ENCODE measurements at regions not wholly inside any gene's neighbourhood (a gene's known extent, or its start where the extent isn't known, plus 50 kb on each side); places are given as distances from the start of the nearest gene placed in this dataset.

GRCh38 chr9:8033794-8034193, 234.2 kb upstream of the DMAC1 start:
- Mint-ChIP-seq H3K36me3 (peaks cover 4% of the 10 kb centered on the region), H3K4me1 (peaks cover 3 to 7% (median 3%) of the 10 kb centered on the region in 3 donors), H3K4me3 (no peak overlapping the region), H3K9me3 (peaks cover 6 to 7% (median 7%) of the 10 kb centered on the region in 3 donors), H3K27me3 (no peaks in the 10 kb centered on the region), H3K27ac (no peak overlapping the region)
- Histone ChIP-seq H3K4me1 (ENCODE audit: control insufficient read depth in 1 of 2, extremely low read depth in 1 of 2, insufficient read depth in 2 of 2, low read length in 2 of 2) (no peaks in the 10 kb centered on the region), H3K9me3 (no peaks in the 10 kb centered on the region), H3K27ac (ENCODE audit: low read length) (no peak overlapping the region), H3K36me3 (ENCODE audit: control insufficient read depth in 2 of 2, extremely low read depth in 1 of 2, insufficient read depth in 1 of 2, low read length in 1 of 2) (no peaks in the 10 kb centered on the region), H3K27me3 (replicated peaks in 1 of 2; ENCODE audit: control insufficient read depth in 2 of 2, extremely low read depth in 1 of 2, insufficient read depth in 2 of 2, low read length in 1 of 2) (no peaks in the 10 kb centered on the region), H3K4me3 (ENCODE audit: control insufficient read depth in 1 of 2, extremely low read depth in 1 of 2, low read length in 1 of 2) (no peak overlapping the region)
- ChIA-PET POLR2A (no interaction called here), CTCF (no interaction called here)
- WGBS (ENCODE audit: insufficient coverage) = no CpG with 5 or more reads among the region's 2 CpGs
- ATAC-seq (replicated peaks in 1 of 4) = no peak
- DNase-seq = no peak

DNA sequence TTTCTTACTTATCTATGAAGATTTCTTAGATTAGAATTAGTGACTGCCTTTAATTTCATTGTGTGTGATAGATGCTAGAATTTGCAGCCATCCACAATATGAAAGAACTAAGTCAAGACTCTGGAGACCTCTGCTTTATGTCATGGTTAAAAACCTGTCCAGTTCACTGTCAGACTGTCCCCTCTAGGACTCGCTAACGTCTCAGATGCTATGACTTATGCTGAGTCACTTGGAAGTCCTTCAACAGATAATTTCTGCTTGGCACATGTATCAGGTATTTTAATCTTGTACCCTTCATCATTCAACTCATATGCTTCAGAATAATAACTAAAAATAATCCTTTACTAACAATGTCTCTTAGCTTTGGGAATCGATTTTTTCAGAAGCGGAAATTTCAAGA, 230.5 kb upstream of the DMAC1 start:
- Mint-ChIP-seq H3K27me3 (no peaks in the 10 kb centered on the region), H3K4me3 (no peak overlapping the region), H3K4me1 (peaks cover 3 to 7% (median 3%) of the 10 kb centered on the region in 3 donors), H3K27ac (no peak overlapping the region), H3K36me3 (no peaks in the 10 kb centered on the region), H3K9me3 (no peaks in the 10 kb centered on the region)
- no peak overlapping the region for H3K27ac ChIP-seq (ENCODE audit: low read length)
- no peaks in the 10 kb centered on the region for H3K27me3 ChIP-seq (replicated peaks in 1 of 2; ENCODE audit: control insufficient read depth in 2 of 2, extremely low read depth in 1 of 2, insufficient read depth in 2 of 2, low read length in 1 of 2)
- POLR2A ChIA-PET = no interaction called here
- DNase-seq (no peak), ATAC-seq (replicated peaks in 1 of 4) (no peak)
- H3K36me3 ChIP-seq (ENCODE audit: control insufficient read depth in 2 of 2, extremely low read depth in 1 of 2, insufficient read depth in 1 of 2, low read length in 1 of 2) = no peaks in the 10 kb centered on the region
- no peaks in the 10 kb centered on the region for H3K4me1 ChIP-seq (ENCODE audit: control insufficient read depth in 1 of 2, extremely low read depth in 1 of 2, insufficient read depth in 2 of 2, low read length in 2 of 2)
- no peak overlapping the region for H3K4me3 ChIP-seq (ENCODE audit: control insufficient read depth in 1 of 2, extremely low read depth in 1 of 2, low read length in 1 of 2)
- H3K9me3 ChIP-seq = no peaks in the 10 kb centered on the region
- CTCF ChIA-PET = no interaction called here
- no CpG with 5 or more reads among the region's 4 CpGs for WGBS (ENCODE audit: insufficient coverage)

- Histone ChIP-seq H3K4me1 (ENCODE audit: control insufficient read depth in 1 of 2, extremely low read depth in 1 of 2, insufficient read depth in 2 of 2, low read length in 2 of 2) (no peaks in the 10 kb centered on the region), H3K36me3 (ENCODE audit: control insufficient read depth in 2 of 2, extremely low read depth in 1 of 2, insufficient read depth in 1 of 2, low read length in 1 of 2) (no peaks in the 10 kb centered on the region), H3K27me3 (replicated peaks in 1 of 2; ENCODE audit: control insufficient read depth in 2 of 2, extremely low read depth in 1 of 2, insufficient read depth in 2 of 2, low read length in 1 of 2) (no peaks in the 10 kb centered on the region), H3K9me3 (no peaks in the 10 kb centered on the region), H3K27ac (ENCODE audit: low read length) (no peak overlapping the region), H3K4me3 (ENCODE audit: control insufficient read depth in 1 of 2, extremely low read depth in 1 of 2, low read length in 1 of 2) (no peak overlapping the region)
- Mint-ChIP-seq H3K36me3 (no peaks in the 10 kb centered on the region), H3K4me3 (no peak overlapping the region), H3K4me1 (peaks cover 3 to 7% (median 3%) of the 10 kb centered on the region in 3 donors), H3K27ac (no peak overlapping the region), H3K27me3 (no peaks in the 10 kb centered on the region), H3K9me3 (peaks cover 0 to 6% (median 4%) of the 10 kb centered on the region in 3 donors)
- ATAC-seq (replicated peaks in 1 of 4) (no peak), DNase-seq (no peak)
- CTCF ChIA-PET = no interaction called here
- WGBS (ENCODE audit: insufficient coverage) = 100% methylated on average over 2 of the region's 4 CpGs
- POLR2A ChIA-PET = no interaction called here
Observed at GRCh38 chr9:8027351-8027750, 227.8 kb upstream of the DMAC1 start.

DNA sequence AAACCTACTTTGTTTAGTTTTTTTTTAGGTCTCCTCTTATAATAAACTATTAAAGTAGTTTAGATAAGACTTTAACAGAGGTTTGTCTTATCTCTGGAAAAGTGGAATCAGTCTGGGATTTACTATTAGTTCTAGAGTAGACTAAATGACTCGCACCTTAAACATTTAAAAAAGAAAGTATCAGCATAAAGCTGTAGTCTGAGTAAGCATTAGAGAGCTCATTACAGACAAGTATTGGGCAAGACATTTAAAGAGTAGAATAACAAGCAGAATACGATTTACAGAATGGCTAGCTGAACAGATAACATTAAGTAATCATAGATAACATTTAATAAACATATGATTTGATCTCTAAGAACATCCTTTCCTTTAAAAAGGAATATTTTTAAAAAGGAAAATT, 226.0 kb upstream of the DMAC1 start:
- no peak overlapping the region for H3K27ac ChIP-seq (ENCODE audit: low read length)
- ATAC-seq (replicated peaks in 1 of 4) = no peak
- Mint-ChIP-seq H3K4me3 (no peak overlapping the region), H3K4me1 (no peaks in the 10 kb centered on the region), H3K9me3 (peaks cover 0 to 9% (median 8%) of the 10 kb centered on the region in 3 donors), H3K36me3 (no peaks in the 10 kb centered on the region), H3K27me3 (no peaks in the 10 kb centered on the region), H3K27ac (no peak overlapping the region)
- H3K27me3 ChIP-seq (replicated peaks in 1 of 2; ENCODE audit: control insufficient read depth in 2 of 2, extremely low read depth in 1 of 2, insufficient read depth in 2 of 2, low read length in 1 of 2) = no peaks in the 10 kb centered on the region
- H3K4me1 ChIP-seq (ENCODE audit: control insufficient read depth in 1 of 2, extremely low read depth in 1 of 2, insufficient read depth in 2 of 2, low read length in 2 of 2) = no peaks in the 10 kb centered on the region
- no peak overlapping the region for H3K4me3 ChIP-seq (ENCODE audit: control insufficient read depth in 1 of 2, extremely low read depth in 1 of 2, low read length in 1 of 2)
- H3K9me3 ChIP-seq = no peaks in the 10 kb centered on the region
- CTCF ChIA-PET = interaction anchor here in 1 of 2 donors (0.6 kb wide), 2 partner anchors 1186 to 1443 kb away, joined by 3 read pairs; no protein-coding TSS in a partner anchor
- DNase-seq = no peak
- H3K36me3 ChIP-seq (ENCODE audit: control insufficient read depth in 2 of 2, extremely low read depth in 1 of 2, insufficient read depth in 1 of 2, low read length in 1 of 2) = no peaks in the 10 kb centered on the region
- POLR2A ChIA-PET = no interaction called here
- WGBS (ENCODE audit: insufficient coverage) = no CpG with 5 or more reads among the region's 2 CpGs

DNA sequence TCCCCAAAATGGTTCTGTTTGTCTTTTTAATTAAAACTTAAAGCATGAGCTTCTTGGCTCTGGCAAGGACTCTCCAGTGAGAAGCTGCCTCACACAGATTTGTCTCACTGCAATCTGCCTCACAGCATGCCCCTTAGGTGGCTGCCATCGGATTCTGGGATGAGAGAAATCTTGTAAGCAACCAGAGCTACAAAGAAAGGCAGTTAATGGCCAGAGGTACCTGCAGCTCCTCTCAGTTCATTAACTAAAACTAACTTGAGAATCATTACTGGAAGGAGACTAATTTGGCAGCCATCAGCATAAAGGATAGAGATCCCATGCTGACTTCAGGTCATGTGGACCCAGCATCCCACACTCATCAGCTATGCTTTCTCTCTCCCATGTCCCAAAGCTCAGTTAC, 220.6 kb upstream of the DMAC1 start:
- Mint-ChIP-seq H3K4me1 (no peaks in the 10 kb centered on the region), H3K9me3 (peaks cover 0 to 9% (median 8%) of the 10 kb centered on the region in 3 donors), H3K27me3 (no peaks in the 10 kb centered on the region), H3K27ac (no peak overlapping the region), H3K36me3 (no peaks in the 10 kb centered on the region), H3K4me3 (no peak overlapping the region)
- no peaks in the 10 kb centered on the region for H3K27me3 ChIP-seq (replicated peaks in 1 of 2; ENCODE audit: control insufficient read depth in 2 of 2, extremely low read depth in 1 of 2, insufficient read depth in 2 of 2, low read length in 1 of 2)
- no peaks in the 10 kb centered on the region for H3K9me3 ChIP-seq
- whole genome bisulfite sequencing (ENCODE audit: insufficient coverage) = no CpG with 5 or more reads among the region's 1 CpG
- ChIA-PET CTCF (no interaction called here), POLR2A (no interaction called here)
- no peak overlapping the region for H3K27ac ChIP-seq (ENCODE audit: low read length)
- H3K4me1 ChIP-seq (ENCODE audit: control insufficient read depth in 1 of 2, extremely low read depth in 1 of 2, insufficient read depth in 2 of 2, low read length in 2 of 2) = no peaks in the 10 kb centered on the region
- no peak overlapping the region for H3K4me3 ChIP-seq (ENCODE audit: control insufficient read depth in 1 of 2, extremely low read depth in 1 of 2, low read length in 1 of 2)
- DNase-seq (no peak), ATAC-seq (replicated peaks in 1 of 4) (no peak)
- H3K36me3 ChIP-seq (ENCODE audit: control insufficient read depth in 2 of 2, extremely low read depth in 1 of 2, insufficient read depth in 1 of 2, low read length in 1 of 2) = no peaks in the 10 kb centered on the region

DNA sequence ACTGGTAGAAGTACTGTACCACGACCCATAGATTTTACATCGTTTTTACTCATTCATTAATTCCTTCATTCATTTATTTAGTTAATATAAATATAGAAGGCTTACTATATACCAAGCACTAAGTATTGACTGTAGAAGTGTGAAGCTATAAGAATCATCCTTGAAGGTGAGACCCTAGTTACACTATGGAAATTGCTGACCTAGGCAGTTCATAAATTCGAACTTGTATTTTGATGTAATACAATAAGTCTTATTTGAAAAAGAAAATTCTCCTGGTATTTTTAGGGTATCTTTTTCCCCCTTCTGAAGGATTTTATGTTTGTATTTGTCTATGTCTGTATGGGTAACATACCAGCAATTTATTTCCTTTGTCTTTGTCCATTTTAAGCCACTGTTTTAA, 220.1 kb upstream of the DMAC1 start:
- no peak overlapping the region for H3K4me3 Mint-ChIP-seq
- ChIA-PET POLR2A (no interaction called here), CTCF (no interaction called here)
- WGBS (ENCODE audit: insufficient coverage) = no CpG with 5 or more reads among the region's 3 CpGs
- DNase-seq (no peak), ATAC-seq (replicated peaks in 1 of 4) (no peak)
- no peaks in the 10 kb centered on the region for H3K4me1 Mint-ChIP-seq
- Histone ChIP-seq H3K4me3 (ENCODE audit: control insufficient read depth in 1 of 2, extremely low read depth in 1 of 2, low read length in 1 of 2) (no peak overlapping the region), H3K27me3 (replicated peaks in 1 of 2; ENCODE audit: control insufficient read depth in 2 of 2, extremely low read depth in 1 of 2, insufficient read depth in 2 of 2, low read length in 1 of 2) (no peaks in the 10 kb centered on the region), H3K4me1 (ENCODE audit: control insufficient read depth in 1 of 2, extremely low read depth in 1 of 2, insufficient read depth in 2 of 2, low read length in 2 of 2) (no peaks in the 10 kb centered on the region), H3K9me3 (no peaks in the 10 kb centered on the region), H3K27ac (ENCODE audit: low read length) (no peak overlapping the region), H3K36me3 (ENCODE audit: control insufficient read depth in 2 of 2, extremely low read depth in 1 of 2, insufficient read depth in 1 of 2, low read length in 1 of 2) (no peaks in the 10 kb centered on the region)
- no peaks in the 10 kb centered on the region for H3K27me3 Mint-ChIP-seq
- no peak overlapping the region for H3K27ac Mint-ChIP-seq
- H3K9me3 Mint-ChIP-seq = peaks cover 0 to 9% (median 8%) of the 10 kb centered on the region in 3 donors
- no peaks in the 10 kb centered on the region for H3K36me3 Mint-ChIP-seq

DNA sequence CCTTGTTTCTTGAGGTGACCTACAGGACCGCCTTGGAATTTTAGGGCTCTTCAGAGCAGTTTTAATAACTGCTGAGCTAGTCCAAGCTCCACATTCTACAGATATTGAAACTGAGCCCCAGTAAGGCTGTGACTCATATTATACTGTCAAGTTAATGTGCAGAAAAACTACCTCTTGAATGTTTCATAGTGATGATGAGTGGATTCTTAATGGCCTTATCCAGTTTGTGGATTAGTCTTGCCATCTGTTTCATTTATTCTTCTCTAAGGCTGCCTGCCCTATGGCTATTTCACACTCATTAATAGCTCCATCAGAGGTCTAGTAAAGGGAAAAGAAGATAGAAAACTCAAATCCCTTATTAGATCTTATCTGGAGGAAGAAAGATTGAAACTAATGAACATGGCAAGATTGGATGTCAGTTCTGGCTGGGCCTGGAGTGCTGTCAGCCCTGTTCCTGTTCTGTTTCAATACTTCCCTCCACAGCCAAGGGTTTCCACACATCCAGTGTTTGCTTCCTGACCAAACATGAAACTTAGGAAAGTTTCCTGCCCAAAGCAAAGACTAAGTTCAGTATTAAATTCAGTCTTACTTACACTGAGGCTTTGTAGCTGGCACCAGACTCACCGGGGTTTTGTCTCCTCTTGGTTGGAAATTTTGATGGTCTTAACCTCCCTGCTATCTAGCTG, 215.6 kb upstream of the DMAC1 start:
- Histone ChIP-seq H3K36me3 (ENCODE audit: control insufficient read depth in 2 of 2, extremely low read depth in 1 of 2, insufficient read depth in 1 of 2, low read length in 1 of 2) (no peaks in the 10 kb centered on the region), H3K4me3 (ENCODE audit: control insufficient read depth in 1 of 2, extremely low read depth in 1 of 2, low read length in 1 of 2) (no peak overlapping the region), H3K9me3 (no peaks in the 10 kb centered on the region), H3K27ac (ENCODE audit: low read length) (no peak overlapping the region), H3K4me1 (ENCODE audit: control insufficient read depth in 1 of 2, extremely low read depth in 1 of 2, insufficient read depth in 2 of 2, low read length in 2 of 2) (no peaks in the 10 kb centered on the region), H3K27me3 (replicated peaks in 1 of 2; ENCODE audit: control insufficient read depth in 2 of 2, extremely low read depth in 1 of 2, insufficient read depth in 2 of 2, low read length in 1 of 2) (no peaks in the 10 kb centered on the region)
- Mint-ChIP-seq H3K27me3 (no peaks in the 10 kb centered on the region), H3K27ac (no peak overlapping the region), H3K36me3 (no peaks in the 10 kb centered on the region), H3K4me3 (no peak overlapping the region), H3K4me1 (no peaks in the 10 kb centered on the region), H3K9me3 (no peaks in the 10 kb centered on the region)
- ATAC-seq (replicated peaks in 1 of 4) = no peak
- POLR2A ChIA-PET = no interaction called here
- WGBS (ENCODE audit: insufficient coverage) = 92% methylated on average over 2 of the region's 2 CpGs
- DNase-seq = no peak
- CTCF ChIA-PET = interaction anchor here in 1 of 2 donors (0.6 kb wide), 1 partner anchor 197 kb away, joined by 4 read pairs; no protein-coding TSS in a partner anchor
